Urinary bladder (tissue), 3 donors: ENCODE measurements at regions not wholly inside any gene's neighbourhood (a gene's known extent, or its start where the extent isn't known, plus 50 kb on each side); places are given as distances from the start of the nearest gene placed in this dataset.

Experiments used
- DNase-seq: peaks from one replicate; pipeline ENCODE4 v3.0.0-alpha.2; 2015; ENCODE audit errors: extremely low spot score
- H3K27ac ChIP-seq: one replicate; pipeline ENCODE4 v1.5.1; 2013; ENCODE audit warnings: low read depth, mild to moderate bottlenecking, moderate library complexity
- H3K36me3 ChIP-seq: one replicate; pipeline ENCODE4 v1.6.1; 2013; ENCODE audit warnings: mild to moderate bottlenecking, moderate library complexity; ENCODE audit not compliant: insufficient read depth
- H3K4me1 ChIP-seq: one replicate; pipeline ENCODE4 v1.6.1; 2013; ENCODE audit warnings: mild to moderate bottlenecking, moderate library complexity; ENCODE audit not compliant: insufficient read depth
- H3K4me3 ChIP-seq: one replicate; pipeline ENCODE4 v1.5.1; 2013; ENCODE audit warnings: low read depth, low read length
- WGBS: extraction: QIAGEN DNeasy Blood & Tissue Kit; methylation state at CpG from one replicate; pipeline ENCODE4 v1.1.7; 2013; 5-methylcytosine and 5-hydroxymethylcytosine counted together
- donor health status: healthy with polysubstance abuse.
- donor health status: healthy.

- H3K36me3 ChIP-seq: no peaks in the 10 kb centered on the region
- WGBS: 95% methylated on average over 3 of the region's 3 CpGs
- DNase-seq: no peak
- no peaks in the 10 kb centered on the region for H3K4me1 ChIP-seq
- peak overlapping the region; percentile 10 for H3K27ac ChIP-seq
- no peak overlapping the region for H3K4me3 ChIP-seq
Observed at GRCh38 chr10:10612151-10612550, 405.5 kb upstream of the CELF2 start.

DNA sequence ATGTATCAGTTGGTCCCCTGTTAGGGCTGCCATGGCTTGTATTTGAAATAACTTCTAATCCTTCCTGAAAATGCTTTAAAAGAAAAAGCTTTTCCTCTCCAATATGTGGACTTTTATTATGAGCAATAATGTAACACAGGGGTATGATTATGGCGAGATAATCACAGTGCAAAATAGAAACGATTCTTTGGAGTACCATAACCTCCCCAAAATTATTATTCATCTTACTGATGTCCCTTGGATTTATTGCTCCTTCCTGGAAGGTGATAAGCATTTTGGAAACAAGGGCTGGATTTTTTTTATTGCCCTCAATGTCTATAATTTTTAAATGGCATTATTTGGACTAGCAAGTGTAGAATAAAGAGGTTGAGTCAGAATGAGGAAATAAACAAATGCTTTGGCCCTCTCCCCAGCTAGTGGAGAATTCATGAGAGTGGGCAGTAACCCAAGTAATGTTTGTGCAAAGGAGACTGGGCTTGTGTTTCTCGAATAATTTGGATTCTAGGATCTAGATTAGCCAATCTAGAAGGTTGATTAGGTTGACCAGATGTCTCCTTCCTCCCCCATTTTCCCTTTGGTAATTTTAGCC, 403.9 kb upstream of the CELF2 start:
- no peaks in the 10 kb centered on the region for H3K4me1 ChIP-seq
- 23% methylated on average over 3 of the region's 3 CpGs for WGBS
- H3K27ac ChIP-seq: no peak overlapping the region
- H3K4me3 ChIP-seq: no peak overlapping the region
- no peak for DNase-seq
- no peaks in the 10 kb centered on the region for H3K36me3 ChIP-seq

- DNase-seq: no peak
- no peak overlapping the region for H3K27ac ChIP-seq
- no peaks in the 10 kb centered on the region for H3K4me1 ChIP-seq
- no peak overlapping the region for H3K4me3 ChIP-seq
- no peaks in the 10 kb centered on the region for H3K36me3 ChIP-seq
- 97% methylated on average over 2 of the region's 2 CpGs for WGBS
Observed at GRCh38 chr10:10617686-10618085, 400.0 kb upstream of the CELF2 start.

DNA sequence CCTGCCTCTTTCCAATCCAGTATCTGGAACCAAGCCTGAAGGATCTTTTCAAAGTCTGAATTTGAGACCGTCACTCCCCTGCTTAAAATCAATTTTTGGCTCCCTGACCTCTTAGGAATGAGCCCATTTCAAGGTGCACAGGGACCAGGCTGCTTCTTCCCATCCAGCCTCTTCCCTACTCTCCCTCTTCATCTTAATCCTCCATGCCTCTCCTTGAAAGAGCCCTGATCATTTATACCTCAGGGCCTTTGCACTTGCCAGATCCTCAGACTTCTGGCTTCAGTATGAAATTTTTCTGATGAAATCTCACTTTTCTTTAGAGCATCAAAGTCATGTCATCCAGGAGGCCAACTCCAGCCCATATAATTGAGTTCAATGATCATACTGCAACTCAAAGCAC, 399.5 kb upstream of the CELF2 start:
- WGBS: 95% methylated on average over 1 of the region's 1 CpG
- no peak for DNase-seq
- H3K4me3 ChIP-seq: no peak overlapping the region
- no peaks in the 10 kb centered on the region for H3K36me3 ChIP-seq
- no peak overlapping the region for H3K27ac ChIP-seq
- no peaks in the 10 kb centered on the region for H3K4me1 ChIP-seq

- no peaks in the 10 kb centered on the region for H3K4me1 ChIP-seq
- 36% methylated on average over 6 of the region's 6 CpGs for WGBS
- no peak overlapping the region for H3K27ac ChIP-seq
- DNase-seq: no peak
- H3K4me3 ChIP-seq: no peak overlapping the region
- no peaks in the 10 kb centered on the region for H3K36me3 ChIP-seq
Observed at GRCh38 chr10:10623958-10624566, 393.6 kb upstream of the CELF2 start.

GRCh38 chr10:10624567-10624962, 393.1 kb upstream of the CELF2 start:
- Histone ChIP-seq H3K27ac (no peak overlapping the region), H3K4me3 (no peak overlapping the region), H3K4me1 (no peaks in the 10 kb centered on the region), H3K36me3 (no peaks in the 10 kb centered on the region)
- WGBS: 67% methylated on average over 8 of the region's 8 CpGs
- DNase-seq: no peak

DNA sequence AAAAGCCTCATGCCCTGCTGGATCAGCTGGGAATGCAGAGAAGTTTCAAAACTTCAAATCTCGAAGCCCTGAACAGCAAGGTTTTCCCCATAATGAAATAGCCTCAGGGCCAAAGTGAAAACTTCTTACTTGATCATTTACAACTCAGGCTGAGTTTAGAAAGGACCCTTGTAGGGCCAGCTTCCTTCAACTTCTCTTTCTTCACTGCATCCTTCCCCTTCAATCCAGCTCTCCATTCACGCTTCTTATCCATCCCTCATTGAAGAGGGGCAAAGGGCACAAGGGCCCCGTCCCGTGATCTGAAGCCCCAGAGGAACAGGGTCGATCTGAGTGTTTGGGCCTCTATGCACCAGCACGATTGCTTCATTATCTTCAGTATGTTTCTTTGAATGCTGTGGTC, 392.2 kb upstream of the CELF2 start:
- Histone ChIP-seq H3K4me1 (no peaks in the 10 kb centered on the region), H3K36me3 (no peaks in the 10 kb centered on the region), H3K27ac (no peak overlapping the region), H3K4me3 (no peak overlapping the region)
- 89% methylated on average over 6 of the region's 6 CpGs for WGBS
- DNase-seq: no peak

DNA sequence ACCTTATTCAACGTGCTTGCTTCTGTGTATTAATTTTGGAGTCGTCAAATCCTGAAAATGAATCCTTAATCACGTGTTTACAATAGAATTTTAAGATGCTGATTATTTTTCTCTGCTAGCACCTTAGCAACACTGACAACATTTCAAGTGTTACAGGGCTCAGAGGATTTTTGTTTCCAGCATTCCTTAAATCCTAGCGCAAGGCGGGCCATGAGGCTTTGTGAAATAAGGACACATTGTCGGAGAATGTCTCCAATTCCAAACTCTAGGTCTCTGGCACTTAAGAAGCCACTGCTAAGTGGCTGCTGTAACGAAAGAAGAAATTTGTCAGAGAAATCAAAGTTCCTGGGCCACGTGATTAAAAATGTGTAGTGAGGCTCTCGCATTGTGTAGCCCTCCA, 390.9 kb upstream of the CELF2 start:
- Histone ChIP-seq H3K4me1 (no peaks in the 10 kb centered on the region), H3K27ac (no peak overlapping the region)

DNA sequence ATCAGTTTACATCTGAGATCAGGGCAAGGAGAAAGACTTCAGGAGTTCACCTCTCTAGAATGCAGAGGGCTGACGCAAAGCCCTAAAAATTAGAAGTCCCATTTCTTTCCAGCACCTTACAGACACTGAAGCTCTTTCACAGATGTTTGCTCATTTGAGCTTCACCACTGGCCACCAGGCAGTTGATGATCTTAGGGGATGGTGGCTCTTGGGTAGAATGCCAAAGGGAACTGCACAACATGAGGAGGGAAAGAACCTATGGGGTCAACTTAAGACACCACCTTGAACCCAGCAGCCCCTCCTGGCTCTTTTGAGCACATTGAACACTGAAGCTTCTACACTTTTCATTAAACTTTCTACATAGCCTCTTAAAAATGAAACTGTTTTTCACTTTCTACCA, 390.3 kb upstream of the CELF2 start:
- no peaks in the 10 kb centered on the region for H3K4me1 ChIP-seq
- H3K36me3 ChIP-seq: no peaks in the 10 kb centered on the region
- no peak overlapping the region for H3K4me3 ChIP-seq
- no peak overlapping the region for H3K27ac ChIP-seq
- WGBS: 88% methylated on average over 1 of the region's 1 CpG
- no peak for DNase-seq

More for the DNA sequence above, 390.9 kb upstream of the CELF2 start:
- DNase-seq: no peak
- WGBS: 44% methylated on average over 9 of the region's 9 CpGs
- Histone ChIP-seq H3K36me3 (no peaks in the 10 kb centered on the region), H3K4me3 (no peak overlapping the region)

DNA sequence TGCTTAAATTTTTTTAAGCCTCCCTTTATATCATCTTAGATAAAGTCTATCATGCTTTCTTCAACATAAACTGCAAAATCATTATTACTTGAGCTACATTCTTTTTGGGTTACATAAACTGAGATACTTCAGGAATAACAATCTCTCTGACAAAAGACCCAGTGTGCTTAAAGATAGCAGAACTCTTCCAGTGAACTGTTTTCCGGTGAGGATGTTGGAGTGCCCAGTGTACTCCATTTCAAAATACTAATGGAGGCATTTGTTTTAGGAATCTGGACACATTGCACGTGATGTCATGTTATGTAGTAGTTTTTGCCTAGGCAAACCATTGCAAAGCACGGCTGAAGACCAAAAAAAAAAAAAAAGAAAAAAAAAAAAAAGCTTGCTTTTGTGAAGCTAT, 388.2 kb upstream of the CELF2 start:
- Histone ChIP-seq H3K27ac (no peak overlapping the region), H3K4me1 (no peaks in the 10 kb centered on the region), H3K4me3 (no peak overlapping the region), H3K36me3 (no peaks in the 10 kb centered on the region)
- no peak for DNase-seq
- WGBS: 62% methylated on average over 3 of the region's 3 CpGs

GRCh38 chr10:10630281-10630680, 387.4 kb upstream of the CELF2 start:
- 47% methylated on average over 3 of the region's 3 CpGs for WGBS
- no peak for DNase-seq
- Histone ChIP-seq H3K4me3 (no peak overlapping the region), H3K36me3 (no peaks in the 10 kb centered on the region), H3K4me1 (no peaks in the 10 kb centered on the region), H3K27ac (no peak overlapping the region)

GRCh38 chr10:10630782-10631181, 386.9 kb upstream of the CELF2 start:
- WGBS: 76% methylated on average over 4 of the region's 4 CpGs
- H3K27ac ChIP-seq: no peak overlapping the region
- no peak for DNase-seq
- no peak overlapping the region for H3K4me3 ChIP-seq
- H3K4me1 ChIP-seq: no peaks in the 10 kb centered on the region
- no peaks in the 10 kb centered on the region for H3K36me3 ChIP-seq

GRCh38 chr10:10642189-10642588, 375.5 kb upstream of the CELF2 start:
- DNase-seq: no peak

DNA sequence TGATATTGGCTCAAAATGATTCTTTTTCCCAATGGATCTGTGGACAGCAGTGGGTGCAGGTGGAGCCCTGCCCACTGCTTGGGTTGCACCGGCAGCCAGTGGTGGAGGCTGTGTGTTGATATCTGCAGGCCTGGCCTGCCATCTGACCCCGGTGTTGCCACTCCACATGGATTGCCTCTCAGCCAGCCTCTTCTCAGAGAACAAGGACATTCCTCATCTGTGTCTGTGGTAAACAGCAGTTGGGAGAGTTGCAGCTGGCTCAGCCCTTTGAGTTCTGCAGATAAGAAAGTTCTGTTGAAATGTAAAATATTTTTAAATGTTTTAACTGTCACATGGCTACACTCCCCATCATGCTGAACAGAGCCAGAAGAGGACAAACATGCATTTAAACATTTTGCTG, 374.9 kb upstream of the CELF2 start:
- no peak overlapping the region for H3K4me3 ChIP-seq
- H3K4me1 ChIP-seq: no peaks in the 10 kb centered on the region
- H3K27ac ChIP-seq: no peak overlapping the region
- DNase-seq: peak; percentile 20
- 17% methylated on average over 2 of the region's 2 CpGs for WGBS
- H3K36me3 ChIP-seq: no peaks in the 10 kb centered on the region

More at GRCh38 chr10:10642189-10642588, 375.5 kb upstream of the CELF2 start:
- no peak overlapping the region for H3K4me3 ChIP-seq
- no peaks in the 10 kb centered on the region for H3K36me3 ChIP-seq
- no peaks in the 10 kb centered on the region for H3K4me1 ChIP-seq
- 20% methylated on average over 1 of the region's 1 CpG for WGBS
- no peak overlapping the region for H3K27ac ChIP-seq
